SU-DHL-6 (cell line): ENCODE measurements at regions not wholly inside any gene's neighbourhood (a gene's known extent, or its start where the extent isn't known, plus 50 kb on each side); places are given as distances from the start of the nearest gene placed in this dataset.
"Not testable (repeated sequence)": the region's sequence is repeated elsewhere in the genome, so short reads cannot be mapped to it uniquely, and the experiment has no call there.

Experiments used
- H2AFZ ChIP-seq: fragments of 200-600 bp; sonication (generic); 2 replicates; pipeline ENCODE4 v1.6.1; 2014; ENCODE audit warnings: low read depth, mild to moderate bottlenecking, moderate library complexity, mixed read lengths, antibody characterized with exemption, low read length; ENCODE audit not compliant: severe bottlenecking
- H3F3A ChIP-seq: fragments of 200-600 bp; shearing (Covaris generic); 2 replicates; pipeline ENCODE4 v1.6.0; 2016; ENCODE audit warnings: antibody characterized with exemption, mild to moderate bottlenecking; ENCODE audit not compliant: insufficient read depth
- H3K27ac ChIP-seq: fragments of 200-600 bp; sonication (generic); 2 replicates; pipeline ENCODE4 v1.5.1; 2016; ENCODE audit warnings: low read depth, mild to moderate bottlenecking, low read length, moderate library complexity, mixed read lengths
- H3K27me3 ChIP-seq: fragments of 200-600 bp; sonication (generic), shearing (Covaris generic); 2 replicates; pipeline ENCODE4 v1.6.0; 2014; ENCODE audit warnings: mild to moderate bottlenecking, low read length
- H3K36me3 ChIP-seq: fragments of 200-600 bp; sonication (generic); 2 replicates; pipeline ENCODE4 v1.6.1; 2014; ENCODE audit warnings: mild to moderate bottlenecking, low read length, mixed read lengths
- H3K4me2 ChIP-seq: fragments of 300-600, 200-600 bp; shearing (Covaris generic), sonication (generic); 2 replicates; pipeline ENCODE4 v1.6.0; 2014; ENCODE audit warnings: low read length, low read depth, mild to moderate bottlenecking; ENCODE audit not compliant: poor library complexity, severe bottlenecking
- H3K4me3 ChIP-seq: fragments of 200-600 bp; sonication (generic); 2 replicates; pipeline ENCODE4 v1.5.1; 2014; ENCODE audit warnings: antibody characterized with exemption, low read length, mild to moderate bottlenecking, mixed read lengths; ENCODE audit not compliant: insufficient read depth, poor library complexity, severe bottlenecking
- H3K79me2 ChIP-seq: fragments of 200-600 bp; sonication (generic); 2 replicates; pipeline ENCODE4 v1.6.1; 2014; ENCODE audit warnings: mild to moderate bottlenecking, low read length, moderate library complexity; ENCODE audit not compliant: insufficient read depth
- H3K9ac ChIP-seq: fragments of 200-600 bp; sonication (generic); 2 replicates; pipeline ENCODE4 v1.7.0; 2014; ENCODE audit warnings: mild to moderate bottlenecking, low read length
- H3K9me2 ChIP-seq: fragments of 200-600 bp; sonication (generic); replicated peaks from 2 replicates; pipeline ENCODE4 v1.6.1; 2014; ENCODE audit warnings: low read length; ENCODE audit not compliant: insufficient read depth
- H3K9me3 ChIP-seq: fragments of 200-600 bp; sonication (generic); 2 replicates; pipeline ENCODE4 v1.6.1; 2014; ENCODE audit warnings: low read length, mixed read lengths; ENCODE audit not compliant: insufficient read depth
- H4K20me1 ChIP-seq: fragments of 200-600 bp; sonication (generic); 2 replicates; pipeline ENCODE4 v1.6.1; 2014; ENCODE audit warnings: low read depth, mild to moderate bottlenecking, antibody characterized with exemption, low read length, moderate library complexity, mixed read lengths
- EZH2phosphoT487 ChIP-seq: fragments of 200-600 bp; sonication (generic), shearing (Covaris generic); conservative IDR thresholded peaks from 2 replicates; pipeline ENCODE4 v1.6.1; 2018; ENCODE audit warnings: mild to moderate bottlenecking, antibody characterized with exemption, low read length, moderate library complexity, mixed read lengths
- TF ChIP-seq, protein P1 (sequence below): fragments of 200-600 bp; sonication (generic); IDR thresholded peaks from one replicate; pipeline ENCODE4 v1.5.1; 2017; ENCODE audit warnings: antibody characterized with exemption, mild to moderate bottlenecking, low read length, moderate library complexity; ENCODE audit not compliant: insufficient read depth, poor library complexity, severe bottlenecking

DNA sequence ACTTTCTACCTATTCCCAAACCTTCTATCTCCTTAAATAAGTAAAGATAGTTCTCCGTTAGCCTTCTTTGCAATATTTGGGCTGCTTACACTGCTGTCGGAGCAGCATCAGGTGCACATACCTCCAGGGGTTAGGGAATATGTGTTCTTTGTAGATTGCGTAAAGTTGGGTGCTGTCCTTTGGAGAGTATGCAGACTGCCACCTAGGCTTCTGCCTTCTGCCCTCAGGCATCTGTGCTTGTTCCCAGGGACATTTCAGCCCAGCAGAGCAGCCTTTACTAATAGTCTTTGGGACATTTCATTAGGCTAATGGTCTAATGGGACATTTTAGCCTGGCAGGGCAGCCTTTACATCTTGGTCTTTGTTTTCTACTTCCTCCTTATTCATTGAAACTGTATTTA is 260.6 kb downstream of the TPBG start:
- no peaks in the 10 kb centered on the region for H3F3A ChIP-seq

DNA sequence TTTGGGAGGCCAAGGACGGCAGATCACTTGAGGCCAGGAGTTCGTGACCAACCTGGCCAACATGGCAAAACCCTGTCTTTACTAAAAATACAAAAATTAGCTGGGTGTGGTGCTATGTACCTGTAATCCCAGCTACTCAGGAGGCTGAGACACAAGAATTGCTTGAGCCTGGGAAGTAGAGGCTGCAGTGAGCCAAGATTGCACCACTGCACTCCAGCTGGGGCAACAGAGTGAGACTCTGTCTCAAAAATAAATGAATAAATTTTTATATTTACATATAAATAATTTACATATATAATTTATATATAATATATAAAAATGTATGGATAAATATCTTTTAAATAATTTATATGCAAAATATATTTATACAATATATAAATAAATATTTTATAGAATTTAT is 263.3 kb downstream of the TPBG start:
- not testable (repeated sequence) for H3K79me2 ChIP-seq, H3K9me2 ChIP-seq, H3F3A ChIP-seq, H3K27ac ChIP-seq, H3K9ac ChIP-seq, H2AFZ ChIP-seq, H3K9me3 ChIP-seq, H3K36me3 ChIP-seq, H3K4me2 ChIP-seq, H3K4me3 ChIP-seq, H4K20me1 ChIP-seq, H3K27me3 ChIP-seq

More for the DNA sequence above, 260.6 kb downstream of the TPBG start:
- Histone ChIP-seq H3K36me3 (no peaks in the 10 kb centered on the region), H3K9me2 (no peaks in the 10 kb centered on the region), H3K9ac (no peak overlapping the region), H3K4me3 (no peak overlapping the region), H3K27me3 (no peaks in the 10 kb centered on the region), H3K79me2 (no peaks in the 10 kb centered on the region), H3K9me3 (no peaks in the 10 kb centered on the region), H3K4me2 (no peak overlapping the region), H4K20me1 (no peaks in the 10 kb centered on the region), H3K27ac (no peak overlapping the region), H2AFZ (no peak overlapping the region)
- no peak for TF ChIP-seq EZH2phosphoT487
- TF ChIP-seq, protein P1, sequence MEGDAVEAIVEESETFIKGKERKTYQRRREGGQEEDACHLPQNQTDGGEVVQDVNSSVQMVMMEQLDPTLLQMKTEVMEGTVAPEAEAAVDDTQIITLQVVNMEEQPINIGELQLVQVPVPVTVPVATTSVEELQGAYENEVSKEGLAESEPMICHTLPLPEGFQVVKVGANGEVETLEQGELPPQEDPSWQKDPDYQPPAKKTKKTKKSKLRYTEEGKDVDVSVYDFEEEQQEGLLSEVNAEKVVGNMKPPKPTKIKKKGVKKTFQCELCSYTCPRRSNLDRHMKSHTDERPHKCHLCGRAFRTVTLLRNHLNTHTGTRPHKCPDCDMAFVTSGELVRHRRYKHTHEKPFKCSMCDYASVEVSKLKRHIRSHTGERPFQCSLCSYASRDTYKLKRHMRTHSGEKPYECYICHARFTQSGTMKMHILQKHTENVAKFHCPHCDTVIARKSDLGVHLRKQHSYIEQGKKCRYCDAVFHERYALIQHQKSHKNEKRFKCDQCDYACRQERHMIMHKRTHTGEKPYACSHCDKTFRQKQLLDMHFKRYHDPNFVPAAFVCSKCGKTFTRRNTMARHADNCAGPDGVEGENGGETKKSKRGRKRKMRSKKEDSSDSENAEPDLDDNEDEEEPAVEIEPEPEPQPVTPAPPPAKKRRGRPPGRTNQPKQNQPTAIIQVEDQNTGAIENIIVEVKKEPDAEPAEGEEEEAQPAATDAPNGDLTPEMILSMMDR = no peak

DNA sequence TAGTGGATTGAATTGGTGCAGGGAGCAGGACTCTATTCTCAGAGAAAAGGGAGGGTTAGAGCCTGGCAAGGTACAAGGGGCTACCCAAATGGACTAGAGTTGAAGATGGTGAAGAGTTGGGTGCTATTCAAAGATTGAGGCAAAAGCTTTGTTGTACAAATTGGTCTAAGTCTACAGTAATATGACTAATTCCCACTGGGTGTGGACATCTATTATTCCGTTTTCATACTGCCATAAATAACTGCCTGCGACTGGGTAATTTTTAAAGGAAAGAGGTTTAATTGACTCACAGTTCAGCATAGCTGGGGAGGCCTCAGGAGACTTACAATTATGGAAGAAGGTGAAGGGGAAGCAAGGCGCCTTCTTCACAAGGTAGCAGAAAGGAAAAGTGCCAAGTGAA is 266.3 kb downstream of the TPBG start:
- no peaks in the 10 kb centered on the region for H4K20me1 ChIP-seq
- TF ChIP-seq EZH2phosphoT487 = no peak
- TF ChIP-seq, protein P1 = no peak

DNA sequence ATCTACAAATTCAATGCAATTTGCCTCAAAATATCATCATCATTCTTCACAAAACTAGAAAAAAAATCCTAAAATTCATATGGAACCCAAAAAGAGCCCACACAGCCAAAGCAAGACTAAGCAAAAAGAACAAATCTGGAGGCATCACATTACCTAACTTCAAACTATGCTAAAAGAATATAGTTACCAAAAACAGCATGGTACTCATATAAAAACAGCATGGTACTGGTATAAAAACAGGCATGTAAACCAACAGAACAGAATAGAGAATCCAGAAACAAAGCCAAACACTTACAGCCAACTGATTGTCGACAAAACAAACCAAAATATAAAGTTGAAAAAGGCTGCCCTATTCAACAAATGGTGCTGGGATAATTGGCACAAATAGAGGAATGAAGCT is 278.1 kb downstream of the TPBG start:
- Histone ChIP-seq H3K4me2 (no peak overlapping the region), H3K9me3 (no peaks in the 10 kb centered on the region), H3K9ac (no peak overlapping the region), H3K27me3 (no peaks in the 10 kb centered on the region), H3F3A (no peaks in the 10 kb centered on the region), H3K4me3 (no peak overlapping the region), H4K20me1 (no peaks in the 10 kb centered on the region), H3K27ac (no peak overlapping the region), H3K36me3 (no peaks in the 10 kb centered on the region), H3K79me2 (no peaks in the 10 kb centered on the region), H3K9me2 (no peaks in the 10 kb centered on the region), H2AFZ (no peak overlapping the region)
- TF ChIP-seq, protein P1 = no peak
- no peak for TF ChIP-seq EZH2phosphoT487

More for the DNA sequence above, 266.3 kb downstream of the TPBG start:
- no peaks in the 10 kb centered on the region for H3K9me2 ChIP-seq
- H3K27ac ChIP-seq = no peak overlapping the region
- no peak overlapping the region for H2AFZ ChIP-seq
- no peak overlapping the region for H3K4me2 ChIP-seq
- H3K9me3 ChIP-seq = no peaks in the 10 kb centered on the region
- H3K79me2 ChIP-seq = no peaks in the 10 kb centered on the region
- no peaks in the 10 kb centered on the region for H3F3A ChIP-seq
- H3K27me3 ChIP-seq = no peaks in the 10 kb centered on the region
- no peak overlapping the region for H3K9ac ChIP-seq
- H3K36me3 ChIP-seq = no peaks in the 10 kb centered on the region
- H3K4me3 ChIP-seq = no peak overlapping the region
